ENCODE measurements at regions not wholly inside any gene's neighbourhood (a gene's known extent, or its start where the extent isn't known, plus 50 kb on each side); places are given as distances from the start of the nearest gene placed in this dataset.

- H3K4me1 Mint-ChIP-seq = peaks cover 3% of the 10 kb centered on the region in 2 experiments; a peak in 3 of 4 replicates
- no peaks in the 10 kb centered on the region for H3K9me3 Mint-ChIP-seq
- no peak overlapping the region for H3T11ph ChIP-seq (ENCODE audit: low read length)
- no peak for DNase-seq
- H2BK12ac ChIP-seq (ENCODE audit: insufficient read length, low read depth, low read length) = no peak overlapping the region
- no peak overlapping the region for H4K91ac ChIP-seq (ENCODE audit: insufficient read length, low read depth, low read length)
- no peak overlapping the region for H2BK5ac ChIP-seq (ENCODE audit: insufficient read length, low read length)
- H3K14ac ChIP-seq (ENCODE audit: insufficient read depth, low read length) = no peak overlapping the region
- H3K27ac Mint-ChIP-seq = no peak overlapping the region
- H3K79me1 ChIP-seq (ENCODE audit: insufficient read depth, low read depth, low read length, poor library complexity, severe bottlenecking) = no peaks in the 10 kb centered on the region
- H2AK5ac ChIP-seq (ENCODE audit: insufficient read length, low read length) = no peak overlapping the region
- no peak overlapping the region for H2AFZ ChIP-seq (ENCODE audit: low read length)
- no peak overlapping the region for H3K4me2 ChIP-seq (ENCODE audit: insufficient read depth, insufficient read length, low read length)
- H3K9ac ChIP-seq (ENCODE audit: extremely low read depth, insufficient read length, low read length) = no peak overlapping the region
- H4K5ac ChIP-seq (ENCODE audit: insufficient read length, low read depth, low read length) = no peak overlapping the region
- H3K9me3 ChIP-seq (ENCODE audit: control insufficient read depth, low read depth, low read length) = no peaks in the 10 kb centered on the region
- H3K27me3 ChIP-seq (ENCODE audit: insufficient read depth, low read length) = no peaks in the 10 kb centered on the region
- H3K23ac ChIP-seq (ENCODE audit: insufficient read length, low read depth, low read length) = no peak overlapping the region
- H3K27ac ChIP-seq (ENCODE audit: insufficient read length, low read depth, low read length) = no peak overlapping the region
- no CpG with 5 or more reads among the region's 8 CpGs for WGBS (ENCODE audit: extremely low coverage, insufficient read length, low lambda C conversion rate)
- H3K4ac ChIP-seq (ENCODE audit: low read depth, low read length) = no peak overlapping the region
- TF ChIP-seq CTCF (conservative IDR thresholded peaks at IDR 0.05) = no peak
- H3K27me3 Mint-ChIP-seq (ENCODE audit: low read depth) = no peaks in the 10 kb centered on the region
- H3K18ac ChIP-seq (ENCODE audit: insufficient read length, low read depth, low read length) = no peak overlapping the region
- H3K56ac ChIP-seq (ENCODE audit: insufficient read length, low read depth, low read length) = no peak overlapping the region
- no peaks in the 10 kb centered on the region for H3K23me2 ChIP-seq (ENCODE audit: insufficient read length, low read depth, low read length, poor library complexity, severe bottlenecking)
- no peaks in the 10 kb centered on the region for H3K4me1 ChIP-seq (ENCODE audit: insufficient read depth, low read length)
- no peak overlapping the region for H2BK15ac ChIP-seq (ENCODE audit: low read depth, low read length)
- H2BK120ac ChIP-seq (ENCODE audit: low read depth, low read length, poor library complexity, severe bottlenecking) = no peak overlapping the region
- H4K8ac ChIP-seq (replicated peaks; ENCODE audit: insufficient read length, low read depth, low read length) = no peak overlapping the region
- H4K20me1 ChIP-seq (ENCODE audit: control insufficient read depth, insufficient read depth, insufficient read length) = no peaks in the 10 kb centered on the region
- no peaks in the 10 kb centered on the region; a peak in 1 of 7 replicates for H3K36me3 Mint-ChIP-seq (ENCODE audit: insufficient read depth in 1 of 3, low read depth in 3 of 3)
- no peak overlapping the region for H2BK20ac ChIP-seq (ENCODE audit: low read depth, low read length, poor library complexity, severe bottlenecking)
- H3K79me2 ChIP-seq (ENCODE audit: insufficient read depth, low read length) = no peaks in the 10 kb centered on the region
- no peak overlapping the region for H3K4me3 Mint-ChIP-seq
These were observed 206.4 kb downstream of the HS3ST3A1 start for GRCh38 chr17:13395346-13395745.

Data from H9 (cell line).